ENCODE measurements at regions not wholly inside any gene's neighbourhood (a gene's known extent, or its start where the extent isn't known, plus 50 kb on each side); places are given as distances from the start of the nearest gene placed in this dataset.

GRCh38 chr3:103421460-103421859 is 986.6 kb downstream of the ZPLD1 start:
- Histone ChIP-seq H3K27ac (ENCODE audit: low read length) (no peak overlapping the region), H3K4me3 (ENCODE audit: low read depth in 2 of 2, low read length in 2 of 2) (no peak overlapping the region), H3K9me3 (ENCODE audit: control insufficient read depth, insufficient read depth, low read depth, low read length) (peaks cover 4% of the 10 kb centered on the region; the same call in 1 of the 2 replicates), H3K36me3 (ENCODE audit: control insufficient read depth, insufficient read depth, low read length) (no peaks in the 10 kb centered on the region), H3K27me3 (ENCODE audit: control insufficient read depth, insufficient read depth, low read length) (no peaks in the 10 kb centered on the region), H3K4me1 (ENCODE audit: control insufficient read depth, insufficient read depth, low read length) (no peaks in the 10 kb centered on the region)
- ChIA-PET POLR2A (no interaction called here), CTCF (no interaction called here)
- DNase-seq (ENCODE audit: low read depth, low spot score) (no peak), ATAC-seq (no peak)
- no TSS peak for BruUV-seq (replicated peaks)
- intact Hi-C loops (cut with micrococcal nuclease; ENCODE audit: unreplicated experiment) (no loop called here), in situ Hi-C loops (cut with HindIII; ENCODE audit: low pct_unique_long_range_greater_than_20kb, low sequenced_read_pairs) (no loop called here)
- TF ChIP-seq REST (IDR thresholded peaks at IDR 0.05; ENCODE audit: insufficient read depth in 1 of 2, low read depth in 2 of 2, low read length in 1 of 2): no peak
- no peak for TF ChIP-seq TCF7L2 (IDR thresholded peaks at IDR 0.05; ENCODE audit: low read depth, low read length)

- H3K4me1 ChIP-seq (ENCODE audit: control insufficient read depth, insufficient read depth, low read length): no peaks in the 10 kb centered on the region
- H3K27me3 ChIP-seq (ENCODE audit: control insufficient read depth, insufficient read depth, low read length): no peaks in the 10 kb centered on the region
- ChIA-PET POLR2A (no interaction called here), CTCF (no interaction called here)
- H3K4me3 ChIP-seq (ENCODE audit: low read depth in 2 of 2, low read length in 2 of 2): no peak overlapping the region
- H3K9me3 ChIP-seq (ENCODE audit: control insufficient read depth, insufficient read depth, low read depth, low read length): no peaks in the 10 kb centered on the region
- in situ Hi-C loops (cut with HindIII; ENCODE audit: low pct_unique_long_range_greater_than_20kb, low sequenced_read_pairs): no loop called here
- no peak for TF ChIP-seq SIN3A (IDR thresholded peaks at IDR 0.05; ENCODE audit: borderline replicate concordance, insufficient read depth, low read depth, low read length)
- no peak for TF ChIP-seq POLR2AphosphoS5 (IDR thresholded peaks at IDR 0.05; ENCODE audit: low read depth, low read length)
- no peak for TF ChIP-seq CTCF (IDR thresholded peaks at IDR 0.05)
- peak; percentile 45; the same call in 1 of the 2 replicates for TF ChIP-seq TCF7L2 (IDR thresholded peaks at IDR 0.05; ENCODE audit: low read depth, low read length)
- no peak for TF ChIP-seq REST (IDR thresholded peaks at IDR 0.05; ENCODE audit: insufficient read depth in 1 of 2, low read depth in 2 of 2, low read length in 1 of 2)
- no peak overlapping the region for H3K27ac ChIP-seq (ENCODE audit: low read length)
- BruUV-seq (replicated peaks): no TSS peak
- intact Hi-C loops (cut with micrococcal nuclease; ENCODE audit: unreplicated experiment): no loop called here
- ATAC-seq (no peak), DNase-seq (ENCODE audit: low read depth, low spot score) (no peak)
- H3K36me3 ChIP-seq (ENCODE audit: control insufficient read depth, insufficient read depth, low read length): no peaks in the 10 kb centered on the region
These were observed 1003.1 kb downstream of the ZPLD1 start for GRCh38 chr3:103437883-103438282.
